Thyroid gland (tissue), 4 donors: ENCODE measurements at regions not wholly inside any gene's neighbourhood (a gene's known extent, or its start where the extent isn't known, plus 50 kb on each side); places are given as distances from the start of the nearest gene placed in this dataset.

Source experiments
- DNase-seq, 2 donors: peaks; one replicate each; pipeline ENCODE4 v3.0.0-alpha.2; 2019
- H3K27ac ChIP-seq, 3 donors: fragments of 200-600 bp; sonication (generic); 1 replicate in 2 of 3; 2 replicates in 1 of 3; pipeline ENCODE4 v1.5.1; 2016 to 2019; ENCODE audit warnings: mild to moderate bottlenecking in 1 of 3, moderate library complexity in 1 of 3
- H3K27me3 ChIP-seq: fragments of 200-600 bp; sonication (generic); one replicate; pipeline ENCODE4 v1.5.1; 2019
- H3K36me3 ChIP-seq, 2 donors: fragments of 200-600 bp; sonication (generic); one replicate each; pipeline ENCODE4 v1.5.1; 2016 to 2019
- H3K4me1 ChIP-seq, 2 donors: fragments of 200-600 bp; sonication (generic); one replicate each; pipeline ENCODE4 v1.5.1; 2017 to 2019
- H3K4me3 ChIP-seq, 3 donors: fragments of 200-600 bp; sonication (generic); replicated peaks in 1 of 3; 1 replicate in 2 of 3; 2 replicates in 1 of 3; pipeline ENCODE4 v1.5.1; 2016; ENCODE audit warnings: mild to moderate bottlenecking in 1 of 3
- H3K9me3 ChIP-seq: fragments of 200-600 bp; sonication (generic); one replicate; pipeline ENCODE4 v1.5.1; 2017
- CTCF ChIP-seq, 6 experiments: fragments of 200-600 bp in 3 of 6; fragments of 450-650 bp in 3 of 6; sonication (generic) in 3 of 6; IDR thresholded peaks; one replicate each; pipeline ENCODE4 v1.5.1; 2016 to 2019; ENCODE audit warnings: antibody characterized with exemption in 6 of 6, mild to moderate bottlenecking in 2 of 6, inconsistent platforms in 1 of 6, moderate library complexity in 1 of 6
- POLR2A ChIP-seq, 2 donors: fragments of 450-650 bp; IDR thresholded peaks; one replicate each; pipeline ENCODE4 v1.6.1; 2017; ENCODE audit warnings: antibody characterized with exemption in 2 of 2, mild to moderate bottlenecking in 2 of 2, moderate library complexity in 1 of 2
- WGBS, 2 donors: methylation state at CpG; one replicate each; pipeline ENCODE4 v1.1.5; 2017; 5-methylcytosine and 5-hydroxymethylcytosine counted together
- intact Hi-C: fragments of 100-400 bp; cut with DNase I; formaldehyde crosslinking; loops from one replicate; pipeline ENCODE4 v1.15.1; 2023

- no peak overlapping the region for H3K27ac ChIP-seq
- H3K36me3 ChIP-seq: no peaks in the 10 kb centered on the region
- intact Hi-C loops: loop anchor here (10.0 kb wide), 2 partner anchors 91 to 451 kb away; no protein-coding TSS in a partner anchor
- no peaks in the 10 kb centered on the region for H3K9me3 ChIP-seq
- peaks cover 0 to 10% of the 10 kb centered on the region in 2 donors for H3K4me1 ChIP-seq
- WGBS, 2 donors: 74 to 77% methylated on average over 7 of the region's 7 CpGs
- DNase-seq: no peak
- no peak for TF ChIP-seq POLR2A (IDR thresholded peaks at IDR 0.05)
- TF ChIP-seq CTCF (IDR thresholded peaks at IDR 0.05): no peak
- no peaks in the 10 kb centered on the region for H3K27me3 ChIP-seq
- H3K4me3 ChIP-seq: no peak overlapping the region
Measured at GRCh38 chrX:40265936-40266335, 168.2 kb upstream of the BCOR start.

GRCh38 chrX:40263014-40263560 lies 165.3 kb upstream of the BCOR start:
- intact Hi-C loops: loop anchor here (10.0 kb wide), 2 partner anchors 88 to 448 kb away; no protein-coding TSS in a partner anchor
- Histone ChIP-seq H3K4me3 (no peak overlapping the region), H3K9me3 (no peaks in the 10 kb centered on the region), H3K36me3 (no peaks in the 10 kb centered on the region), H3K27ac (no peak overlapping the region), H3K4me1 (peaks cover 0 to 14% of the 10 kb centered on the region in 2 donors), H3K27me3 (no peaks in the 10 kb centered on the region)
- no peak for TF ChIP-seq POLR2A (IDR thresholded peaks at IDR 0.05)
- TF ChIP-seq CTCF (IDR thresholded peaks at IDR 0.05): no peak
- 37 to 62% methylated on average over 4 to 8 of the region's 8 CpGs for WGBS, 2 donors
- peak; percentile 13 to 42 for DNase-seq

- Histone ChIP-seq H3K36me3 (no peaks in the 10 kb centered on the region), H3K27me3 (no peaks in the 10 kb centered on the region), H3K27ac (no peak overlapping the region), H3K9me3 (no peaks in the 10 kb centered on the region), H3K4me1 (peaks cover 0 to 11% of the 10 kb centered on the region in 2 donors), H3K4me3 (no peak overlapping the region)
- 63 to 80% methylated on average over 1 to 2 of the region's 13 CpGs for WGBS, 2 donors
- TF ChIP-seq POLR2A (IDR thresholded peaks at IDR 0.05) (no peak), CTCF (IDR thresholded peaks at IDR 0.05) (no peak)
- intact Hi-C loops: loop anchor here (10.0 kb wide), 2 partner anchors 88 to 448 kb away; no protein-coding TSS in a partner anchor
- no peak for DNase-seq
Measured at GRCh38 chrX:40262157-40263013, 164.6 kb upstream of the BCOR start.

GRCh38 chrX:40261833-40262156 lies 164.0 kb upstream of the BCOR start:
- Histone ChIP-seq H3K4me3 (no peak overlapping the region), H3K27ac (no peak overlapping the region), H3K9me3 (no peaks in the 10 kb centered on the region), H3K36me3 (no peaks in the 10 kb centered on the region), H3K27me3 (no peaks in the 10 kb centered on the region), H3K4me1 (peaks cover 0 to 7% of the 10 kb centered on the region in 2 donors)
- DNase-seq: no peak
- intact Hi-C loops: loop anchor here (10.0 kb wide), 2 partner anchors 87 to 447 kb away; no protein-coding TSS in a partner anchor
- TF ChIP-seq CTCF (IDR thresholded peaks at IDR 0.05) (no peak), POLR2A (IDR thresholded peaks at IDR 0.05) (no peak)
- WGBS, 2 donors: 78 to 86% methylated on average over 7 of the region's 7 CpGs
